Ovary (tissue), 7 donors: ENCODE measurements at regions not wholly inside any gene's neighbourhood (a gene's known extent, or its start where the extent isn't known, plus 50 kb on each side); places are given as distances from the start of the nearest gene placed in this dataset.

Experiments used
- DNase-seq, 5 donors: peaks; one replicate each; pipeline ENCODE4 v3.0.0-alpha.2; 2019 to 2020
- H3K27ac ChIP-seq, 2 donors: fragments of 200-600 bp; one replicate each; pipeline versions ENCODE4 v1.5.1 to v1.8.0; 2019 to 2022
- H3K27me3 ChIP-seq: fragments of 200-600 bp; one replicate; pipeline ENCODE4 v1.8.0; 2022
- H3K36me3 ChIP-seq: fragments of 200-600 bp; sonication (generic); one replicate; pipeline ENCODE4 v1.5.1; 2019
- H3K4me1 ChIP-seq: one replicate; pipeline ENCODE4 v1.8.1; 2013; ENCODE audit warnings: mild to moderate bottlenecking, moderate library complexity; ENCODE audit not compliant: insufficient read depth
- H3K4me3 ChIP-seq: fragments of 200-600 bp; sonication (generic); one replicate; pipeline ENCODE4 v1.5.1; 2017
- H3K9me3 ChIP-seq, 2 donors: fragments of 200-600 bp in 1 of 2; sonication (generic) in 1 of 2; one replicate each; pipeline versions ENCODE4 v1.5.1 to v1.8.1; 2013 to 2019; ENCODE audit warnings: mild to moderate bottlenecking in 1 of 2, moderate library complexity in 1 of 2
- CTCF ChIP-seq, 3 donors: fragments of 450-650 bp in 2 of 3; fragments of 200-600 bp in 1 of 3; IDR thresholded peaks; one replicate each; pipeline versions ENCODE4 v1.5.1 to v1.8.0; 2016 to 2022; ENCODE audit warnings: antibody characterized with exemption in 3 of 3, mild to moderate bottlenecking in 1 of 3
- EP300 ChIP-seq: sonication (generic); formaldehyde crosslinking; IDR thresholded peaks from one replicate; pipeline ENCODE4 v1.6.1; 2017; ENCODE audit warnings: antibody characterized with exemption
- POLR2A ChIP-seq: fragments of 450-650 bp; IDR thresholded peaks from one replicate; pipeline ENCODE4 v1.6.1; 2017; ENCODE audit warnings: antibody characterized with exemption, mild to moderate bottlenecking, moderate library complexity
- WGBS, 3 donors: extraction: QIAGEN DNeasy Blood & Tissue Kit in 1 of 3; methylation state at CpG; one replicate each; pipeline versions ENCODE4 v1.1.5 to v1.1.7; 2013 to 2017; 5-methylcytosine and 5-hydroxymethylcytosine counted together
- intact Hi-C, 4 donors: fragments of 100-400 bp; cut with DNase I; formaldehyde crosslinking; loops; one replicate each; pipeline versions ENCODE4 v1.11.0 to v1.15.1; 2022 to 2023
- donor health status: DM: no; HTN: no; CAD: no; lungs with moderate emphysema.
- donor health status: DM: no; HTN: no; CAD: no.
- donor health status: Bipolar disorder and iron deficiency.
- donor health status: DM: no; HTN: no; CAD: no.
- donor health status: DM: yes; HTN: yes; CAD: no.

- H3K4me3 ChIP-seq: no peak overlapping the region
- no peaks in the 10 kb centered on the region for H3K27me3 ChIP-seq
- no peaks in the 10 kb centered on the region for H3K9me3 ChIP-seq
- H3K36me3 ChIP-seq: no peaks in the 10 kb centered on the region
- no peak overlapping the region for H3K27ac ChIP-seq
- no peaks in the 10 kb centered on the region for H3K4me1 ChIP-seq
- TF ChIP-seq POLR2A (no peak), EP300 (no peak), CTCF (IDR thresholded peaks at IDR 0.05) (no peak)
- no peak for DNase-seq
- intact Hi-C loops: no loop called here
Observed at GRCh38 chr12:13701502-13701901, 279.9 kb downstream of the GRIN2B start.

GRCh38 chr12:13697973-13698372 lies 283.4 kb downstream of the GRIN2B start:
- Histone ChIP-seq H3K4me1 (no peaks in the 10 kb centered on the region), H3K36me3 (no peaks in the 10 kb centered on the region), H3K9me3 (no peaks in the 10 kb centered on the region), H3K27ac (no peak overlapping the region), H3K27me3 (no peaks in the 10 kb centered on the region), H3K4me3 (no peak overlapping the region)
- WGBS, 3 donors: 74 to 86% (median 79%) methylated on average over 11 of the region's 11 CpGs
- no peak for DNase-seq
- intact Hi-C loops: no loop called here
- TF ChIP-seq POLR2A (no peak), EP300 (no peak), CTCF (IDR thresholded peaks at IDR 0.05) (no peak)

GRCh38 chr12:13695781-13696180 lies 285.6 kb downstream of the GRIN2B start:
- Histone ChIP-seq H3K27ac (no peak overlapping the region), H3K36me3 (no peaks in the 10 kb centered on the region), H3K27me3 (no peaks in the 10 kb centered on the region), H3K4me3 (no peak overlapping the region), H3K9me3 (no peaks in the 10 kb centered on the region), H3K4me1 (no peaks in the 10 kb centered on the region)
- TF ChIP-seq POLR2A: no peak
- TF ChIP-seq EP300: no peak
- no peak for TF ChIP-seq CTCF (IDR thresholded peaks at IDR 0.05)
- intact Hi-C loops: no loop called here
- DNase-seq: no peak
- 58 to 86% (median 64%) methylated on average over 2 of the region's 2 CpGs for WGBS, 3 donors

- no peak overlapping the region for H3K4me3 ChIP-seq
- no peaks in the 10 kb centered on the region for H3K9me3 ChIP-seq
- WGBS, 3 donors: 64 to 82% (median 79%) methylated on average over 4 of the region's 4 CpGs
- DNase-seq: no peak
- H3K27me3 ChIP-seq: no peaks in the 10 kb centered on the region
- intact Hi-C loops: no loop called here
- H3K36me3 ChIP-seq: no peaks in the 10 kb centered on the region
- TF ChIP-seq EP300: no peak
- no peak for TF ChIP-seq CTCF (IDR thresholded peaks at IDR 0.05)
- TF ChIP-seq POLR2A: no peak
- H3K27ac ChIP-seq: no peak overlapping the region
- H3K4me1 ChIP-seq: no peaks in the 10 kb centered on the region
Observed at GRCh38 chr12:13692332-13692731, 289.1 kb downstream of the GRIN2B start.

- intact Hi-C loops: no loop called here
- no peak overlapping the region for H3K4me3 ChIP-seq
Observed at GRCh38 chr12:13691598-13691997, 289.8 kb downstream of the GRIN2B start.

More at GRCh38 chr12:13691598-13691997, 289.8 kb downstream of the GRIN2B start:
- Histone ChIP-seq H3K4me1 (no peaks in the 10 kb centered on the region), H3K36me3 (no peaks in the 10 kb centered on the region), H3K9me3 (no peaks in the 10 kb centered on the region), H3K27ac (no peak overlapping the region), H3K27me3 (no peaks in the 10 kb centered on the region)
- TF ChIP-seq EP300 (no peak), CTCF (IDR thresholded peaks at IDR 0.05) (no peak), POLR2A (no peak)
- no peak for DNase-seq
- 82 to 88% (median 83%) methylated on average over 1 of the region's 1 CpG for WGBS, 3 donors
